Tongue (tissue), 2 donors: ENCODE measurements at regions not wholly inside any gene's neighbourhood (a gene's known extent, or its start where the extent isn't known, plus 50 kb on each side); places are given as distances from the start of the nearest gene placed in this dataset. TPM values are rescaled to one million over a fixed set of nuclear protein-coding genes. Genes with fewer than 3 reads are reported as not detected.

ENCODE experiments used
- DNase-seq: peaks from one replicate; pipeline ENCODE4 v3.0.0-alpha.2; 2015
- small RNA-seq: library from RNA; depleted of rRNA; stranded (forward); fragments of <200 nt; gene quantifications from one replicate; pipeline ENCODE3, GENCODE V24; 2014; ENCODE audit warnings: low replicate concordance

DNA sequence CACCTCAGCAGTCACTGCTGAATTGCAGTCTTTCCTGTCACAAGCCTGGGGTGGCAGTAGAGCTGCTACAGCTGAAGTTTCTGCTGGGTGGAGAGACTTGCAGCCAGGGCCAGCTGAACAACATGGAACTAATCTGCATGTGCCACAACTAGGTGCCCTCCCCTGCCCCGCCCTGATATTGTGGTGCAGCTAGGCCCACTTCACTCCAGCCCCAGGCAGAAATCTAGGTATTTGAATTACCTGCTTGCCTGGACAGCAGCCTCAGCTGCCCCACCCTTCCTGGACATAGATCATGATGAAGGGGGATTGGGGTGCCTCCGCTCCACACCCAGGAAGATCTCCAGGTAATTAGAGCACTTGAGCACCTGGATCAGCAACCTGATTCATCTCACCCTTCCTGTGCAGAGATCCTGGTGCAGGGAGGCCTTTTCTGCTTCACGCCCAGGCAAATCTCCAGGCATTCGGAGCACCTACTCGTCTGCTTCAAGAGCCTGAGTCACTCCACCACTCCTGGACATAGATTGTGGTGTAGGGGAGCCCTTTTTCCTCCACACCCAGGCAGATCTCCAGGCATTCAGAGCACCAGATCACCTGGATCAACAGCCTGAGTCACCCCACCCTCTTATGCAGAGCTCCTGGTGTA, 477.0 kb downstream of the SOX5 start:
- DNase-seq = no peak

DNA sequence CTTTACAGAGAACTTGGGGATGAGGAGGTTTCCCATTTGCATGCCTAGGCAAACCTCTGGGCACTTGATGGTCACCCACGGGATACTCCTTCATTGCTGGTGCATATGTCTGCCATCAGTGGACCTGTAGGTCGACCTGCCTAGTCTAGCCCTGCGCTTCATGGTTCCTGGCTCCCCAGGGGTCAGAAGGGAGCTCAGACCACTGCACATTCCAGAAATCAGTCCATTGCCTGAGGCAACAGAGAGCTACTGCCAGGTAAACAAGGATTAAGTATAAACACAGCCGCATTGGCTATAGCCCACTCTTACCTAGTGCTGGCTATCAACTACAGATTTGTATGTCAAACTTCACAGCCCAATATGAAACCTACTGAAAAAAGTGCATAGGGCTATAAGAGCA, 476.4 kb downstream of the SOX5 start:
- no peak for DNase-seq

DNA sequence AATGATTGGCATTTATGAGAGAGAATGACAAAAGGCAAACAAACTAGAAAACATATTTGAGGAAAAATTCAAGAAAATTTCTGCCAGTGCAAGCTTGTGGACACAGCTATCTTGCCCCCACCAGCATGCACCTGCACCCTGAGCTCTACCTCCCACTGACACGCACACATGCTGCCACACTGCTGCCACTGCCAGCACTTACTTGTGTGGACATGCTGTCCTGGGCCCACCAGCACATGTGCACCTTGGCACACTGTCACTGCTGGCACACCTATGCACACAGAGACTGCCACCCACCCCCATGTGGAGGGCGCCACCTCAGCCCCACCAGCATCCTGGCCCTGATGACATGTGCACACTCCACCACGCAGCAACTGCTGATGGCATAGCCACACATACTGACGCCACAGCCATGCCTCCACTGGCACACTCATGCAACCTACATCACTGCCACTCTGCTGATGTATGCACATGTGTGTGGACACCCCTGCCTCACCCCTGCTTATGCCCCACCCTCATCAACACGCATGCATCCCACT, 475.0 kb downstream of the SOX5 start:
- no peak for DNase-seq

Small RNAs in the stretch of these regions (small RNA-seq; reads per million reads assigned to genes)
- not detected for gene AC087258.2
